Spleen (tissue), 11 donors: ENCODE measurements at regions not wholly inside any gene's neighbourhood (a gene's known extent, or its start where the extent isn't known, plus 50 kb on each side); places are given as distances from the start of the nearest gene placed in this dataset.

ENCODE experiments used
- DNase-seq: peaks from one replicate; pipeline ENCODE4 v3.0.0-alpha.2; 2020
- H3K27ac ChIP-seq, 8 donors: fragments of 200-600 bp; sonication (generic) in 7 of 8; 1 replicate in 4 of 8; 2 replicates in 4 of 8; pipeline versions ENCODE4 v1.5.0 to v1.8.0; 2016 to 2021; ENCODE audit warnings: inconsistent platforms in 4 of 8, mild to moderate bottlenecking in 4 of 8, moderate library complexity in 1 of 8
- H3K27me3 ChIP-seq, 7 donors: fragments of 200-600 bp; sonication (generic) in 6 of 7; replicated peaks in 1 of 7; 1 replicate in 4 of 7; 2 replicates in 3 of 7; pipeline versions ENCODE4 v1.5.0 to v1.8.0; 2016 to 2021; ENCODE audit warnings: inconsistent platforms in 3 of 7, mild to moderate bottlenecking in 1 of 7
- H3K36me3 ChIP-seq, 6 donors: fragments of 200-600 bp; sonication (generic) in 5 of 6; 1 replicate in 4 of 6; 2 replicates in 2 of 6; pipeline versions ENCODE4 v1.5.0 to v1.8.0; 2016 to 2021; ENCODE audit warnings: inconsistent platforms in 2 of 6
- H3K4me1 ChIP-seq, 6 donors: fragments of 200-600 bp; sonication (generic) in 5 of 6; 1 replicate in 3 of 6; 2 replicates in 3 of 6; pipeline versions ENCODE4 v1.5.0 to v1.8.0; 2016 to 2021; ENCODE audit warnings: inconsistent platforms in 3 of 6
- H3K4me3 ChIP-seq, 8 donors: fragments of 200-600 bp; sonication (generic) in 7 of 8; 1 replicate in 4 of 8; 2 replicates in 4 of 8; pipeline versions ENCODE4 v1.5.0 to v1.8.0; 2016 to 2021; ENCODE audit warnings: inconsistent platforms in 4 of 8, mild to moderate bottlenecking in 4 of 8, moderate library complexity in 2 of 8
- H3K9me3 ChIP-seq, 8 donors: fragments of 200-600 bp; sonication (generic) in 7 of 8; 1 replicate in 4 of 8; 2 replicates in 4 of 8; pipeline versions ENCODE4 v1.5.0 to v1.8.0; 2016 to 2021; ENCODE audit warnings: inconsistent platforms in 4 of 8
- POLR2A ChIP-seq, 3 donors: fragments of 450-650 bp; IDR thresholded peaks; one replicate each; pipeline ENCODE4 v1.5.1; 2017; ENCODE audit warnings: antibody characterized with exemption in 3 of 3, mild to moderate bottlenecking in 1 of 3
- WGBS, 5 donors: extraction: QIAGEN DNeasy Blood & Tissue Kit in 3 of 5; methylation state at CpG; one replicate each; pipeline versions ENCODE4 v1.1.5 to v1.1.7; 2013 to 2018; 5-methylcytosine and 5-hydroxymethylcytosine counted together
- intact Hi-C: fragments of 100-400 bp; cut with DNase I; formaldehyde crosslinking; loops from one replicate; pipeline ENCODE4 v1.15.0; 2023; ENCODE audit warnings: low total_unique reads
- TF ChIP-seq, protein P1 (sequence below), 11 experiments: fragments of 200-600 bp in 7 of 11; fragments of 450-650 bp in 4 of 11; sonication (generic) in 4 of 11; IDR thresholded peaks in 8 of 11; conservative IDR thresholded peaks in 3 of 11; 1 replicate in 7 of 11; 2 replicates in 4 of 11; pipeline versions ENCODE4 v1.4.0 to v1.8.0; 2016 to 2021; ENCODE audit warnings: antibody characterized with exemption in 11 of 11, inconsistent platforms in 4 of 11, mild to moderate bottlenecking in 1 of 11
- donor health status: healthy with polysubstance abuse.
- donor health status: DM: no; HTN: no; CAD: no; lungs with moderate emphysema.
- donor health status: DM: no; HTN: no; CAD: no.
- donor health status: Bipolar disorder and iron deficiency.
- donor health status: healthy.
- donor health status: DM: no; HTN: no; CAD: no.
- donor health status: DM: yes; HTN: yes; CAD: no.

DNA sequence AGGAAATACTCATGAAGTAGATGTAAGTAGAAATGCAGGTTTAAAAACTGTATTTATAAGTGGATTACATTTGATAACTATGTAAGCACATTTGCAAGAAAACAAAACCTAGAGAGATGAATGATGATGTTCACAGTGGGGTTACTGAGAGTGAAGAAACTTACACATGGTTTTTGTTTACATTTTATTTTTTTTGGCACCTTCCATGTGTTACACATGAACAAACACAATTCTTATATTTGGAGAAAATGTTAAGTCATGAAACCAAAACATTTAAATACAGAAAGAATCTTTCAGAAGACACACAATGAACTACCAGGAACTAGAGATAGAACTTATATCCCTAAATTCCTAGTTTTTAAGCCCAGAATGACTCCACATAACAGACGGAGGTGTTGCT is 51.5 kb upstream of the SPATA31E1 start:
- Histone ChIP-seq H3K27ac (no peak overlapping the region), H3K36me3 (no peaks in the 10 kb centered on the region), H3K4me1 (no peaks in the 10 kb centered on the region), H3K27me3 (peaks cover 0 to 28% (median 0%) of the 10 kb centered on the region in 7 donors), H3K4me3 (no peak overlapping the region), H3K9me3 (no peaks in the 10 kb centered on the region)
- WGBS, 5 donors, result 81 to 96% (median 92%) methylated on average over 1 of the region's 1 CpG
- DNase-seq, result no peak
- intact Hi-C loops, result no loop called here
- TF ChIP-seq POLR2A (IDR thresholded peaks at IDR 0.05), result no peak
- TF ChIP-seq, protein P1, sequence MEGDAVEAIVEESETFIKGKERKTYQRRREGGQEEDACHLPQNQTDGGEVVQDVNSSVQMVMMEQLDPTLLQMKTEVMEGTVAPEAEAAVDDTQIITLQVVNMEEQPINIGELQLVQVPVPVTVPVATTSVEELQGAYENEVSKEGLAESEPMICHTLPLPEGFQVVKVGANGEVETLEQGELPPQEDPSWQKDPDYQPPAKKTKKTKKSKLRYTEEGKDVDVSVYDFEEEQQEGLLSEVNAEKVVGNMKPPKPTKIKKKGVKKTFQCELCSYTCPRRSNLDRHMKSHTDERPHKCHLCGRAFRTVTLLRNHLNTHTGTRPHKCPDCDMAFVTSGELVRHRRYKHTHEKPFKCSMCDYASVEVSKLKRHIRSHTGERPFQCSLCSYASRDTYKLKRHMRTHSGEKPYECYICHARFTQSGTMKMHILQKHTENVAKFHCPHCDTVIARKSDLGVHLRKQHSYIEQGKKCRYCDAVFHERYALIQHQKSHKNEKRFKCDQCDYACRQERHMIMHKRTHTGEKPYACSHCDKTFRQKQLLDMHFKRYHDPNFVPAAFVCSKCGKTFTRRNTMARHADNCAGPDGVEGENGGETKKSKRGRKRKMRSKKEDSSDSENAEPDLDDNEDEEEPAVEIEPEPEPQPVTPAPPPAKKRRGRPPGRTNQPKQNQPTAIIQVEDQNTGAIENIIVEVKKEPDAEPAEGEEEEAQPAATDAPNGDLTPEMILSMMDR (IDR thresholded peaks at IDR 0.05 in 8 of 11, conservative IDR thresholded peaks at IDR 0.05 in 3 of 11), result no peak
